H9 (cell line): ENCODE measurements at regions not wholly inside any gene's neighbourhood (a gene's known extent, or its start where the extent isn't known, plus 50 kb on each side); places are given as distances from the start of the nearest gene placed in this dataset.

ENCODE experiments used
- DNase-seq: peaks from one replicate; pipeline ENCODE4 v3.0.0-alpha.2; 2017
- H2AFZ ChIP-seq: one replicate; pipeline ENCODE4 v1.6.1; 2013; ENCODE audit warnings: mild to moderate bottlenecking, low read length, control low read depth, moderate library complexity
- H2AK5ac ChIP-seq: 2 replicates; pipeline ENCODE4 v1.6.1; 2013; ENCODE audit warnings: low read length, control low read depth, mixed read lengths; ENCODE audit not compliant: insufficient read length
- H2BK120ac ChIP-seq: one replicate; pipeline ENCODE4 v1.6.1; 2013; ENCODE audit warnings: low read depth, mild to moderate bottlenecking, low read length, control low read depth, inconsistent platforms; ENCODE audit not compliant: poor library complexity, severe bottlenecking
- H2BK12ac ChIP-seq: 2 replicates; pipeline ENCODE4 v1.6.1; 2013; ENCODE audit warnings: low read length, control low read depth, mixed read lengths, low read depth; ENCODE audit not compliant: insufficient read length
- H2BK15ac ChIP-seq: 2 replicates; pipeline ENCODE4 v1.6.1; 2013; ENCODE audit warnings: low read depth, low read length, control low read depth
- H2BK20ac ChIP-seq: one replicate; pipeline ENCODE4 v1.6.1; 2013; ENCODE audit warnings: low read depth, mild to moderate bottlenecking, low read length, control low read depth, inconsistent platforms; ENCODE audit not compliant: poor library complexity, severe bottlenecking
- H2BK5ac ChIP-seq: 2 replicates; pipeline ENCODE4 v1.6.1; 2013; ENCODE audit warnings: low read length, control low read depth, mixed read lengths; ENCODE audit not compliant: insufficient read length
- H3K14ac ChIP-seq: 2 replicates; pipeline ENCODE4 v1.6.1; 2013; ENCODE audit warnings: low read length, control low read depth; ENCODE audit not compliant: insufficient read depth
- H3K18ac ChIP-seq: 2 replicates; pipeline ENCODE4 v1.6.1; 2013; ENCODE audit warnings: low read depth, mild to moderate bottlenecking, mixed read lengths, low read length, control low read depth; ENCODE audit not compliant: insufficient read length
- H3K23ac ChIP-seq: 2 replicates; pipeline ENCODE4 v1.6.1; 2013; ENCODE audit warnings: low read length, control low read depth, mixed read lengths, low read depth; ENCODE audit not compliant: insufficient read length
- H3K23me2 ChIP-seq: 2 replicates; pipeline ENCODE4 v1.6.1; 2013; ENCODE audit warnings: low read depth, mild to moderate bottlenecking, mixed read lengths, low read length, control low read depth; ENCODE audit not compliant: insufficient read length, poor library complexity, severe bottlenecking
- H3K27ac ChIP-seq: 2 replicates; pipeline ENCODE4 v1.5.1; 2013; ENCODE audit warnings: low read length, control low read depth, mixed read lengths, low read depth; ENCODE audit not compliant: insufficient read length
- H3K27me3 ChIP-seq: 2 replicates; pipeline ENCODE4 v1.6.1; 2013; ENCODE audit warnings: low read length, control low read depth, inconsistent platforms; ENCODE audit not compliant: insufficient read depth
- H3K4ac ChIP-seq: 2 replicates; pipeline ENCODE4 v1.6.1; 2013; ENCODE audit warnings: low read depth, mild to moderate bottlenecking, control low read depth, inconsistent platforms, low read length, moderate library complexity
- H3K4me1 ChIP-seq: 2 replicates; pipeline ENCODE4 v1.6.1; 2013; ENCODE audit warnings: low read length, control low read depth, inconsistent platforms; ENCODE audit not compliant: insufficient read depth
- H3K4me2 ChIP-seq: 2 replicates; pipeline ENCODE4 v1.6.1; 2013; ENCODE audit warnings: low read length, control low read depth, mixed read lengths; ENCODE audit not compliant: insufficient read length, insufficient read depth
- H3K56ac ChIP-seq: 2 replicates; pipeline ENCODE4 v1.6.1; 2013; ENCODE audit warnings: low read depth, mild to moderate bottlenecking, mixed read lengths, low read length, control low read depth; ENCODE audit not compliant: insufficient read length
- H3K79me1 ChIP-seq: 2 replicates; pipeline ENCODE4 v1.6.1; 2013; ENCODE audit warnings: low read depth, mild to moderate bottlenecking, moderate library complexity, low read length, control low read depth, inconsistent platforms; ENCODE audit not compliant: insufficient read depth, poor library complexity, severe bottlenecking
- H3K79me2 ChIP-seq: 2 replicates; pipeline ENCODE4 v1.6.1; 2013; ENCODE audit warnings: low read length, control low read depth, inconsistent platforms; ENCODE audit not compliant: insufficient read depth
- H3K9ac ChIP-seq: 2 replicates; pipeline ENCODE4 v1.6.1; 2013; ENCODE audit warnings: low read length, control low read depth, mixed read lengths; ENCODE audit not compliant: insufficient read length; ENCODE audit errors: extremely low read depth
- H3K9me3 ChIP-seq: one replicate; pipeline ENCODE4 v1.6.1; 2013; ENCODE audit warnings: low read depth, low read length, inconsistent platforms; ENCODE audit not compliant: control insufficient read depth
- H3T11ph ChIP-seq: one replicate; pipeline ENCODE4 v1.6.1; 2013; ENCODE audit warnings: mild to moderate bottlenecking, low read length, control low read depth, inconsistent platforms
- H4K20me1 ChIP-seq: one replicate; pipeline ENCODE4 v1.6.1; 2013; ENCODE audit not compliant: control insufficient read depth, insufficient read length, insufficient read depth
- H4K5ac ChIP-seq: 2 replicates; pipeline ENCODE4 v1.6.1; 2013; ENCODE audit warnings: low read depth, mild to moderate bottlenecking, mixed read lengths, low read length, control low read depth; ENCODE audit not compliant: insufficient read length
- H4K8ac ChIP-seq: replicated peaks from 2 replicates; pipeline ENCODE4 v1.6.1; 2013; ENCODE audit warnings: low read length, control low read depth, mixed read lengths, low read depth; ENCODE audit not compliant: insufficient read length
- H4K91ac ChIP-seq: 2 replicates; pipeline ENCODE4 v1.6.1; 2013; ENCODE audit warnings: low read depth, mild to moderate bottlenecking, moderate library complexity, mixed read lengths, low read length, control low read depth; ENCODE audit not compliant: insufficient read length
- H3K27ac Mint-ChIP-seq, 3 experiments: 2 replicates in 2 of 3; 3 replicates in 1 of 3; pipeline ENCODE4 v1.8.0; 2020 to 2021; ENCODE audit warnings: mixed read lengths in 3 of 3, mild to moderate bottlenecking in 1 of 3, moderate library complexity in 1 of 3
- H3K27me3 Mint-ChIP-seq: 2 replicates; pipeline ENCODE4 v1.8.0; 2021; ENCODE audit warnings: low read depth, mild to moderate bottlenecking, moderate library complexity, mixed read lengths
- H3K36me3 Mint-ChIP-seq, 3 experiments: 2 replicates in 2 of 3; 3 replicates in 1 of 3; pipeline ENCODE4 v1.8.0; 2020 to 2021; ENCODE audit warnings: low read depth in 3 of 3, mixed read lengths in 3 of 3; ENCODE audit not compliant: insufficient read depth in 1 of 3
- H3K4me1 Mint-ChIP-seq, 2 experiments: 2 replicates each; pipeline ENCODE4 v1.8.0; 2020; ENCODE audit warnings: mixed read lengths in 2 of 2
- H3K4me3 Mint-ChIP-seq, 2 experiments: 2 replicates in 1 of 2; 3 replicates in 1 of 2; pipeline ENCODE4 v1.8.0; 2020 to 2021; ENCODE audit warnings: mild to moderate bottlenecking in 2 of 2, mixed read lengths in 2 of 2, moderate library complexity in 1 of 2
- H3K9me3 Mint-ChIP-seq, 2 experiments: 2 replicates in 1 of 2; 3 replicates in 1 of 2; pipeline ENCODE4 v1.8.0; 2020; ENCODE audit warnings: mild to moderate bottlenecking in 2 of 2, mixed read lengths in 2 of 2, moderate library complexity in 1 of 2
- CTCF ChIP-seq: fragments of 200-600 bp; sonication (generic); conservative IDR thresholded peaks from 3 replicates; pipeline ENCODE4 v1.8.0; 2021; ENCODE audit warnings: antibody characterized with exemption, mild to moderate bottlenecking
- WGBS: extraction: QIAGEN DNeasy Blood & Tissue Kit; methylation state at CpG from one replicate; pipeline ENCODE4 v1.1.7; 2013; ENCODE audit warnings: missing lambda C conversion rate, low lambda C conversion rate, mixed read lengths; ENCODE audit not compliant: insufficient read length; ENCODE audit errors: extremely low coverage; 5-methylcytosine and 5-hydroxymethylcytosine counted together

- DNase-seq = no peak
- Histone ChIP-seq H2AK5ac (no peak overlapping the region), H2AFZ (no peak overlapping the region), H3K4me1 (peaks cover 21% of the 10 kb centered on the region), H4K5ac (no peak overlapping the region), H3K9ac (no peak overlapping the region), H3K27me3 (no peaks in the 10 kb centered on the region; the same call in 1 of the 2 replicates), H3K14ac (no peak overlapping the region), H2BK5ac (no peak overlapping the region), H4K20me1 (no peaks in the 10 kb centered on the region), H3K23ac (no peak overlapping the region), H2BK20ac (no peak overlapping the region), H3K18ac (peak overlapping the region; percentile 7), H3K79me2 (no peaks in the 10 kb centered on the region), H3K56ac (no peak overlapping the region), H3K23me2 (no peaks in the 10 kb centered on the region), H3K4ac (no peak overlapping the region), H4K91ac (no peak overlapping the region), H3K9me3 (no peaks in the 10 kb centered on the region), H4K8ac (no peak overlapping the region), H3K79me1 (no peaks in the 10 kb centered on the region), H3T11ph (no peak overlapping the region), H2BK120ac (no peak overlapping the region), H3K4me2 (no peak overlapping the region), H2BK12ac (peak overlapping the region; percentile 65), H3K27ac (peak overlapping the region; percentile 82), H2BK15ac (no peak overlapping the region)
- peaks cover 0 to 9% (median 3%) of the 10 kb centered on the region in 3 experiments; a peak in 2 of 7 replicates for H3K36me3 Mint-ChIP-seq
- peak overlapping the region; percentile 11 to 97 (median 97); a peak in 4 of 7 replicates for H3K27ac Mint-ChIP-seq
- no peak overlapping the region; a peak in 1 of 5 replicates for H3K4me3 Mint-ChIP-seq
- WGBS = no CpG with 5 or more reads among the region's 5 CpGs
- H3K27me3 Mint-ChIP-seq = peaks cover 24% of the 10 kb centered on the region
- TF ChIP-seq CTCF = no peak
- H3K4me1 Mint-ChIP-seq = peaks cover 51% of the 10 kb centered on the region in 2 experiments
- peaks cover 0 to 5% of the 10 kb centered on the region in 2 experiments; a peak in 4 of 5 replicates for H3K9me3 Mint-ChIP-seq
These were observed 736.2 kb downstream of the PTPRU start for GRCh38 chr1:29972421-29973053.
